ENCODE measurements at regions not wholly inside any gene's neighbourhood (a gene's known extent, or its start where the extent isn't known, plus 50 kb on each side); places are given as distances from the start of the nearest gene placed in this dataset.

- TF ChIP-seq CTCF (IDR thresholded peaks at IDR 0.05; ENCODE audit: low read depth, low read length, missing control alignments): no peak
- no peak for DNase-seq (ENCODE audit: low read depth)
- H3K4me3 ChIP-seq (ENCODE audit: low read depth, low read length): no peak overlapping the region
Observed at GRCh38 chr2:105460048-105460732, 61.3 kb upstream of the FHL2 start.

- TF ChIP-seq CTCF (IDR thresholded peaks at IDR 0.05; ENCODE audit: low read depth, low read length, missing control alignments): no peak
- H3K4me3 ChIP-seq (ENCODE audit: low read depth, low read length): no peak overlapping the region
- DNase-seq (ENCODE audit: low read depth): no peak
Observed at GRCh38 chr2:105458076-105458475, 59.2 kb upstream of the FHL2 start.

- H3K4me3 ChIP-seq (ENCODE audit: low read depth, low read length): no peak overlapping the region
- TF ChIP-seq CTCF (IDR thresholded peaks at IDR 0.05; ENCODE audit: low read depth, low read length, missing control alignments): no peak
- DNase-seq (ENCODE audit: low read depth): no peak
Observed at GRCh38 chr2:105455488-105456003, 56.7 kb upstream of the FHL2 start.

- TF ChIP-seq CTCF (IDR thresholded peaks at IDR 0.05; ENCODE audit: low read depth, low read length, missing control alignments): peak; percentile 45
- DNase-seq (ENCODE audit: low read depth): peak; percentile 3
- H3K4me3 ChIP-seq (ENCODE audit: low read depth, low read length): no peak overlapping the region
Observed at GRCh38 chr2:105454801-105455485, 56.1 kb upstream of the FHL2 start.

DNA sequence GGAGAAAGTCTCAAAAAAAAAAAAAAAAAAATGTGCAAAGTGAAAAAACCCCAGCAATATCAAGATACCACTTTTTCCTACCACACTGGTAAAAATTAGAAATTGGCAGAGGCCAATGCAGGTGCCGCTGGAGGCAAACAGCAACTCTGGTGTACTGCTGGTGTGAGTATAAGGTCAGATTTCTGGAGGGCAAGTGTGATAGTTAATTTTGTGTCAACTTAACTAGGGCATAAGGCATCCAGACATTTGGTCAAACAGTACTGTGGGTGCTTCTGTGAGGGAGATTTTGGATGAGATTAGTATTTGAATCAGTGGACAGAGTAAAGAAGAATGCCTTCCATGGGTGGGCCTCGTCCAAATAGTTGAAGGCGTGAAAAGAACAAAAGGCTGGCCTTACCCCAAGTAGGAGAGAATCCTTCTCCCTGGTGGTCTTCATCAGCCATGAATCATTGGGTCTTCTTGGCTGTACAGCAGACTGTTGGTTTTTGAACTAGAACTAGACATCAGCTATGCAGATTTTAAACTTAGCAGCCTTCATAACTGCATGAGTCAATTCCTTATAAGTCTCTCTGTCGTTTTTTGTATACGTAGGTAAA lies 52.8 kb upstream of the FHL2 start:
- no peak overlapping the region for H3K4me3 ChIP-seq (ENCODE audit: low read depth, low read length)
- no peak for TF ChIP-seq CTCF (IDR thresholded peaks at IDR 0.05; ENCODE audit: low read depth, low read length, missing control alignments)
- no peak for DNase-seq (ENCODE audit: low read depth)

- DNase-seq (ENCODE audit: low read depth): no peak
- H3K4me3 ChIP-seq (ENCODE audit: low read depth, low read length): no peak overlapping the region
- TF ChIP-seq CTCF (IDR thresholded peaks at IDR 0.05; ENCODE audit: low read depth, low read length, missing control alignments): no peak
Observed at GRCh38 chr2:105450471-105450870, 51.6 kb upstream of the FHL2 start.
